Subcutaneous abdominal adipose tissue (tissue), 5 donors: ENCODE measurements at regions not wholly inside any gene's neighbourhood (a gene's known extent, or its start where the extent isn't known, plus 50 kb on each side); places are given as distances from the start of the nearest gene placed in this dataset.

ENCODE experiments used
- H3K27ac ChIP-seq: one replicate; pipeline ENCODE4 v1.7.0; 2013; ENCODE audit warnings: low read depth, mild to moderate bottlenecking, inconsistent platforms, low read length, moderate library complexity
- H3K27me3 ChIP-seq, 5 donors: one replicate each; pipeline ENCODE4 v1.7.0; 2013; ENCODE audit warnings: low read length in 5 of 5, inconsistent platforms in 1 of 5; ENCODE audit not compliant: control insufficient read depth in 5 of 5, insufficient read depth in 4 of 5
- H3K36me3 ChIP-seq, 5 donors: one replicate each; pipeline ENCODE4 v1.7.0; 2013; ENCODE audit warnings: low read length in 5 of 5; ENCODE audit not compliant: control insufficient read depth in 5 of 5, insufficient read depth in 5 of 5
- H3K4me1 ChIP-seq, 5 donors: one replicate each; pipeline ENCODE4 v1.7.0; 2013; ENCODE audit warnings: low read length in 5 of 5, mild to moderate bottlenecking in 3 of 5, moderate library complexity in 1 of 5; ENCODE audit not compliant: control insufficient read depth in 5 of 5, insufficient read depth in 5 of 5
- H3K4me3 ChIP-seq, 5 donors: one replicate each; pipeline ENCODE4 v1.7.0; 2013; ENCODE audit warnings: low read length in 5 of 5, low read depth in 1 of 5
- H3K9ac ChIP-seq, 5 donors: one replicate each; pipeline ENCODE4 v1.7.0; 2013; ENCODE audit warnings: low read length in 5 of 5, mild to moderate bottlenecking in 4 of 5, moderate library complexity in 3 of 5
- H3K9me3 ChIP-seq, 5 donors: one replicate each; pipeline ENCODE4 v1.7.0; 2013; ENCODE audit warnings: low read length in 5 of 5; ENCODE audit not compliant: control insufficient read depth in 5 of 5
- donor health status: healthy.
- donor health status: healthy.
- donor health status: healthy.
- donor health status: healthy.
- donor health status: healthy.

DNA sequence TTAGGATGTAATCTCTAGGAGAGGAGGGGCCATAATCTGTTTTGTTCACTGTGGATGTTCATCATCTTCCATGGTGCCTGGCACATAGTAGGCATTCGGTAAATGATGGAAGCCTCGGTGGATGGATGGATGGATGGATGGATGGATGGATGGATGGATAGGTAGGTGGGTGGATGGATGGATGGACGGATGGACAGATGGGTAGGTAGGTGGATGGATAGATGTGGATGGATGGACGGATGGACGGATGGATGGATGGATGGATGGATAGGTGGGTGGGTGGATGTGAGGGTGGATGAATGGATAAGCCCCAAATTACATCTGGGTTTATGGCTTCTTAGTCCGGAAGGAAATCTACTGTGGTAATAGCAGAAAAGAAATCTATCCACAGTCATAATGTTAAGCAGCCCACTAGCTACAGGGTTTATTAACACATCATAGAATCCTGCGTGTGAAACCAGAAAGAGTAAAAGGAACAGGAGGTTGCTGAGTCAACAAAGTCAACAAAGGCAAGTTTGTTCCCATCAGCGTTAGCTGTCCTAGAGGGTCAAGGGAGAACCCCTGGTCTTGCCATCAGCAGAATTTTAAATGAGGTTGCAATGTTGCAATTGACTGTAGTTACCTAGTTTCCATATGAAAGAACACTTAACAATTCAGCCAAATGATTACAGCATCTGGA is 82.8 kb downstream of the C11orf91 start:
- H3K9ac ChIP-seq: no peak overlapping the region
- peaks cover 0 to 4% (median 0%) of the 10 kb centered on the region in 5 donors for H3K9me3 ChIP-seq
- H3K36me3 ChIP-seq: no peaks in the 10 kb centered on the region
- H3K4me1 ChIP-seq: no peaks in the 10 kb centered on the region
- no peak overlapping the region for H3K27ac ChIP-seq
- peaks cover 0 to 5% (median 0%) of the 10 kb centered on the region in 5 donors for H3K27me3 ChIP-seq
- H3K4me3 ChIP-seq: no peak overlapping the region

DNA sequence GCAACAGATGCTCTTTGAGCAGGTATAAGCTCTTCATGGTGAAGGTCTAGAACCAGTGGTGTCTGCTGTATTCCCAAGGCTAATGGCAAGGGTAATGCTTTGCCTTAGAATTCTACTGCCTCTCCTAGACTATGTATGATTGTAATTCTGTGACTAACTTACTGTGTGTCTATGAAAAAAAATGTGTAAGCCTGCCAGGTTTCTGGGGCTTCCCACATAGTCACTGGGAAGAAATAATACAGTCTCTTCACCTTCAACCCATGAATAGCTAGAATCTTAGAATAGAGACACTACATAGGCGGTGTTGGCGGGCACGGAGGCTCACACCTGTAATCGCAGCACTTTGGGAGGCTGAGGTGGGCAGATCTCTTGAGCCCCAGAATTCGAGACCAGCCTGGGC is 84.1 kb downstream of the C11orf91 start:
- Histone ChIP-seq H3K36me3 (no peaks in the 10 kb centered on the region), H3K9ac (no peak overlapping the region), H3K27me3 (peaks cover 0 to 5% (median 0%) of the 10 kb centered on the region in 5 donors), H3K27ac (no peak overlapping the region), H3K9me3 (peaks cover 0 to 4% (median 0%) of the 10 kb centered on the region in 5 donors), H3K4me3 (no peak overlapping the region), H3K4me1 (no peaks in the 10 kb centered on the region)

DNA sequence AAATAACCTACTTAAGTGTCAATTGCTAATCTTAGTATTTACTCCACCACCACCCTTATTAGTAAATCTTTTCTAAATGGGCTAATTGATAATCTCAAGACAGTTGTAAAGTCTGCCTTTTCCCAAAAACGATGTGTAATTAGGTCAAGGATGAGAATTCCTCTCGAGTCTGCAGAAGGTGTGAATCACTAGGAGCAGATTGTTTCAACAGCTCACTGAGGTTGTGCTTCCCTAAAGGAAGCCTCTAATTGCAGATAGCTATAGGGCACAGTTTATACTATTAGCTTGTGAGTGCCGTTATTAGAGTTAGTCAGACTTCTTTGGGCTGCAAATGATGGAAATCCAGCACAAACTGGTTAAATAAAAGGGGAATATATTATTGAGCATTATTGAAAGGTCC is 84.9 kb downstream of the C11orf91 start:
- no peaks in the 10 kb centered on the region for H3K4me1 ChIP-seq
- H3K36me3 ChIP-seq: no peaks in the 10 kb centered on the region
- H3K9ac ChIP-seq: no peak overlapping the region
- H3K9me3 ChIP-seq: peaks cover 0 to 4% (median 0%) of the 10 kb centered on the region in 5 donors
- no peak overlapping the region for H3K27ac ChIP-seq
- no peak overlapping the region for H3K4me3 ChIP-seq
- H3K27me3 ChIP-seq: peaks cover 0 to 5% (median 0%) of the 10 kb centered on the region in 5 donors

DNA sequence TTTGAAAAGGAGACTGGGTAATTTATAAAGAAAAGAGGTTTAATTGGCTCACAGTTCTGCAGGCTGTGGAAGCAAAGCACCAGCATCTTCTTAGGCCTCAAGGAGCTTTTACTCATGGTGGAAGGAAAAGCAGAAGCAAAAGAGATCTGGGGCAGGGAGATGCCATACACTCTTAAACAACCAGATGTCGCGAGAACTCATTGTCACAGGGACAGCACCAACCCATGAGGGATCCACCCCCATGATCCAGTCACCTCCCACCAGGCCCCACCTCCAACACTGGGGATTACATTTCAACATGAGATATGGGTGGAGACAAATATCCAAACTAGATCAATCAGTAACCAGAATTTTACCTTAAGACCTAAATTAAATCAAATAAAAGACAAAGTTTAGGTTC is 87.2 kb downstream of the C11orf91 start:
- Histone ChIP-seq H3K27me3 (peaks cover 0 to 5% (median 0%) of the 10 kb centered on the region in 5 donors), H3K9me3 (peaks cover 0 to 4% (median 0%) of the 10 kb centered on the region in 5 donors), H3K36me3 (no peaks in the 10 kb centered on the region), H3K4me3 (no peak overlapping the region), H3K4me1 (no peaks in the 10 kb centered on the region), H3K9ac (no peak overlapping the region), H3K27ac (no peak overlapping the region)

DNA sequence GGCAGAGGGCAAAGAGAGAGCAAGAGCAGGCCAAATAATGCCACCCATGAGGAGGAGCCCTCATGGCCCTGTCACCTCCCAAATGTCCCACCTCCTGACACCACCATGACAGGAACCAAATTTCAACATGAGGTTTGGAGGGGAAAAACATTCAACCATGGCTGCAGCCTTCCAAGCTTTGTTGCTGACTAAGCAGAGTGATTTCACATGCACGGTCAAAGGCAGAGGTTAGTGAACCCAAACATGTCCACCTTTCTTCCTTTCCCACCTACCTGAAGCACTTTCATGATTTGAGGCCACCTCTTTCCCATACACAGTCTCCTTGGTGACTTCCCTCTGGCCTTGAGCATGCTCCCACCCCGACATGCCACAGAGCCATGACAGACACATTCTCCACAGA is 89.7 kb downstream of the C11orf91 start:
- no peak overlapping the region for H3K27ac ChIP-seq
- no peak overlapping the region for H3K4me3 ChIP-seq
- H3K27me3 ChIP-seq: no peaks in the 10 kb centered on the region

DNA sequence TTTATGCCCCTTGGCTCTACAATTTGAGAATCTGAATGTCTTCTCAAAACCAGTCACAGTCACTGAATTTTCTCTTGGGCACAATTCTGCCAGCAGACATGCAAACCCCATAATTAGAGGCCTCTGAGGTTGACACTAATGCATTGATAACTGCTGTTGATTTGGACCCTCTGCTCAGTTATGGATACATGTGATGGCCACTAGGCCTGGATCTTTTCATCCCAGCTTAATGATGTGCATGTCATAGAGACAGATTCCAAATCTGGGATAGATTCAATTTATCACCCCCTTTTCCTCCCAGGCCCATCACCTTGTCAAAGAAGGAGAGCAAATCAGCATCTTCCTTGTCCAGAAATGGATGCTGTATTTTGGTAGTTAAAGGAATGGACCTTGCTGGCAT is 92.2 kb downstream of the C11orf91 start:
- Histone ChIP-seq H3K4me1 (no peaks in the 10 kb centered on the region), H3K9ac (no peak overlapping the region), H3K9me3 (no peaks in the 10 kb centered on the region), H3K36me3 (no peaks in the 10 kb centered on the region), H3K27me3 (no peaks in the 10 kb centered on the region), H3K27ac (no peak overlapping the region), H3K4me3 (no peak overlapping the region)

More for the DNA sequence above, 89.7 kb downstream of the C11orf91 start:
- H3K9ac ChIP-seq: no peak overlapping the region
- no peaks in the 10 kb centered on the region for H3K9me3 ChIP-seq
- no peaks in the 10 kb centered on the region for H3K4me1 ChIP-seq
- H3K36me3 ChIP-seq: no peaks in the 10 kb centered on the region

DNA sequence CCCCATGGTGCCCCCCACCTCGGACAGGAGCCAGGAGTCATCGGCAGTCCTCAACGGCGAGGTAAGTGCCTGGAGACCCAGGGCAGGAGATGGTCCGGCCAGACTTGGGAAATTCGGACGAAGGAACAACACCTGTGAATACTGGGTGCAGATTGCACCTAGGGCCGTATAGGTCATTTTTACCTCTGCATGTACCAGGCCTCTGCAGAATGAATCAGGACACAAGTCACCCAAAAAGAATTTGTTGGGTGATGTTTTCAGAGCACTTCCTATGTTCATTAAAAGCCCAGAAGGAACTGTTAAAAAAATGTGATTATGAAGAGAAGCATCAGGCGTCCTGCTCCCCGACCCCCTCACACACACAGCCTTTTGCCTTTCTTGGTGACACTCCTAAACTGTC is 93.9 kb downstream of the C11orf91 start:
- Histone ChIP-seq H3K27me3 (no peaks in the 10 kb centered on the region), H3K9ac (no peak overlapping the region), H3K4me1 (no peaks in the 10 kb centered on the region), H3K27ac (no peak overlapping the region), H3K4me3 (no peak overlapping the region), H3K36me3 (no peaks in the 10 kb centered on the region), H3K9me3 (no peaks in the 10 kb centered on the region)

DNA sequence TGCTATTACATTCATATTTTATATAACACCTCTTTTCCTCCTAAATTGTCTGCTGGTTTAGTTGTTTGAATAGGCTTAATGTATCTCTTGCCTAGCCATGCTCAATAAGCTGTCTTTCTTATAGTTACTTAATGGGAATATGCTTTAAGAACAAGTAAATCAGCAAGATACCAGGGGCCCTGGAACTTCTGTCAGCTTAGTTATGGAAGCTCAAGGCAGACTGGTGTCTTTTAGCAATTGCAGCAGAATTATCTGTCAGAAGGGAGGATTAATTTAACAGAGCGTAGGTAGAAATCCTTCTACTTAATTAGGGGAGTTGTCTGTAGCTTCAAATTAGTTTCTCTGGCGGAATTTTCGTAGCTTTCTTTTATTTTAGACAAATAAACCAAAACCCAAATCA is 94.9 kb downstream of the C11orf91 start:
- Histone ChIP-seq H3K36me3 (no peaks in the 10 kb centered on the region), H3K9ac (no peak overlapping the region), H3K4me3 (no peak overlapping the region), H3K9me3 (no peaks in the 10 kb centered on the region), H3K4me1 (no peaks in the 10 kb centered on the region), H3K27ac (no peak overlapping the region), H3K27me3 (no peaks in the 10 kb centered on the region)

DNA sequence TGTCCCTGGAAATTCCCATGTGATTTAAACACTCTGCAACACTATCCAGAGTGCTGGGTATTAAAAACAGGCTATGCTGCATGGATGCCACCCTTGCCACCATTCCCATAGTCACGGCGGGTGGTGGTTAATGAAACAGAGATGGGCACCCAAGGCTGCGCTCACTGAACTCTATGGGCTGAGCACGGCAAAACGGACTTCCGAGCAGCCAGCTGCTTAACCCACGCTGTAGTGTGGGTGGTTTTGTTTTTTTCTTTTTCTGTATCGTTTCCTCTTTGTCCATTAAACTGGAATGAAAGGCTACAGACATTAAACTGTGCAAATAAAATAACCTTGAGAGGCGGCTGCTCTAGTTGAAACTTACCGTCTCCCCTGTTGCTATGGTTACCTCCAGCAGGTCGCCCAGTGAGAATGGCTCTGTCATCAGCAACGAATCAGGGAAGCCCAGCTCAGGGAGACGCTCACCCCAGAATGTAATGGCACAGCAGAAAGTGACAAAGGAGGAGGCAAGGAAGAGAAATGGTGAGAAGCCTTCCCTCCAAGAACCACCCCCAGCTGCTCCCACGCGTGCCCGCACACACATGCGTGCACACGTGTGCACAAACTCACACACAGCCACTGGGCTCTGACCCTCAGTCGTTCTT is 102.1 kb downstream of the C11orf91 start:
- H3K9me3 ChIP-seq: peaks cover 4 to 15% (median 9%) of the 10 kb centered on the region in 5 donors
- no peak overlapping the region for H3K4me3 ChIP-seq
- H3K4me1 ChIP-seq: no peaks in the 10 kb centered on the region
- H3K27ac ChIP-seq: no peak overlapping the region
- no peak overlapping the region for H3K9ac ChIP-seq
- no peaks in the 10 kb centered on the region for H3K36me3 ChIP-seq
- H3K27me3 ChIP-seq: peaks cover 2 to 9% (median 5%) of the 10 kb centered on the region in 5 donors

DNA sequence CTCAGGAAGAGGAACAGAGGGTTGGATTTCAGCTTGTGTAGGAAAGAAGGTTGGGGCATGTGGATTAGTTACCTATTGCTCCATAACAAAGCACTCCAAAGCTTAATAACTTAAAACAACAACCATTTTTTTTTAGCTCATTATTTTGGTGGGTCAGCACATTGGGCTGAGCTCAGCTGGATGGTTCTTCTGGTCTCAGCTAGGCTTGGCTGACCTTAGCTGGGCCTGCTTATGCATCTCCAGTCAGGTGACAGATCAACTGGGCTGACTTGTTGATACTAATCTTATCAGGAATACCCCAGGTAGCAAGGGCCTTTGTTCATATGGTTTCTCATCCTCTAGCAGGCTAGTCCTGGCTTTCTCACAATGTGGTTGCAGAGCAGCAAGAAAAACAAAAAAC is 106.4 kb downstream of the C11orf91 start:
- H3K9me3 ChIP-seq: peaks cover 4 to 15% (median 9%) of the 10 kb centered on the region in 5 donors
- H3K27me3 ChIP-seq: peaks cover 2 to 9% (median 5%) of the 10 kb centered on the region in 5 donors
- no peak overlapping the region for H3K9ac ChIP-seq
- H3K4me3 ChIP-seq: no peak overlapping the region
- H3K27ac ChIP-seq: no peak overlapping the region
- H3K36me3 ChIP-seq: no peaks in the 10 kb centered on the region
- H3K4me1 ChIP-seq: no peaks in the 10 kb centered on the region
